ENCODE measurements at regions not wholly inside any gene's neighbourhood (a gene's known extent, or its start where the extent isn't known, plus 50 kb on each side); places are given as distances from the start of the nearest gene placed in this dataset.

GRCh38 chr10:43737003-43737402, 88.3 kb upstream of the ZNF32 start:
- TF ChIP-seq POLR2AphosphoS5 (IDR thresholded peaks at IDR 0.05; ENCODE audit: low read depth, low read length), result no peak
- TF ChIP-seq SIN3A (IDR thresholded peaks at IDR 0.05; ENCODE audit: borderline replicate concordance, insufficient read depth, low read length), result no peak
- TF ChIP-seq, protein P1, sequence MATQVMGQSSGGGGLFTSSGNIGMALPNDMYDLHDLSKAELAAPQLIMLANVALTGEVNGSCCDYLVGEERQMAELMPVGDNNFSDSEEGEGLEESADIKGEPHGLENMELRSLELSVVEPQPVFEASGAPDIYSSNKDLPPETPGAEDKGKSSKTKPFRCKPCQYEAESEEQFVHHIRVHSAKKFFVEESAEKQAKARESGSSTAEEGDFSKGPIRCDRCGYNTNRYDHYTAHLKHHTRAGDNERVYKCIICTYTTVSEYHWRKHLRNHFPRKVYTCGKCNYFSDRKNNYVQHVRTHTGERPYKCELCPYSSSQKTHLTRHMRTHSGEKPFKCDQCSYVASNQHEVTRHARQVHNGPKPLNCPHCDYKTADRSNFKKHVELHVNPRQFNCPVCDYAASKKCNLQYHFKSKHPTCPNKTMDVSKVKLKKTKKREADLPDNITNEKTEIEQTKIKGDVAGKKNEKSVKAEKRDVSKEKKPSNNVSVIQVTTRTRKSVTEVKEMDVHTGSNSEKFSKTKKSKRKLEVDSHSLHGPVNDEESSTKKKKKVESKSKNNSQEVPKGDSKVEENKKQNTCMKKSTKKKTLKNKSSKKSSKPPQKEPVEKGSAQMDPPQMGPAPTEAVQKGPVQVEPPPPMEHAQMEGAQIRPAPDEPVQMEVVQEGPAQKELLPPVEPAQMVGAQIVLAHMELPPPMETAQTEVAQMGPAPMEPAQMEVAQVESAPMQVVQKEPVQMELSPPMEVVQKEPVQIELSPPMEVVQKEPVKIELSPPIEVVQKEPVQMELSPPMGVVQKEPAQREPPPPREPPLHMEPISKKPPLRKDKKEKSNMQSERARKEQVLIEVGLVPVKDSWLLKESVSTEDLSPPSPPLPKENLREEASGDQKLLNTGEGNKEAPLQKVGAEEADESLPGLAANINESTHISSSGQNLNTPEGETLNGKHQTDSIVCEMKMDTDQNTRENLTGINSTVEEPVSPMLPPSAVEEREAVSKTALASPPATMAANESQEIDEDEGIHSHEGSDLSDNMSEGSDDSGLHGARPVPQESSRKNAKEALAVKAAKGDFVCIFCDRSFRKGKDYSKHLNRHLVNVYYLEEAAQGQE (IDR thresholded peaks at IDR 0.05; ENCODE audit: insufficient read depth in 1 of 2, low read depth in 2 of 2, low read length in 2 of 2), result no peak
- TF ChIP-seq TAF1 (IDR thresholded peaks at IDR 0.05; ENCODE audit: borderline replicate concordance, insufficient read depth, low read length), result no peak
